Pons (tissue), 1 donor: ENCODE measurements at regions not wholly inside any gene's neighbourhood (a gene's known extent, or its start where the extent isn't known, plus 50 kb on each side); places are given as distances from the start of the nearest gene placed in this dataset.

Experiments used
- DNase-seq: peaks from one replicate; pipeline ENCODE4 v3.0.0-alpha.2; 2016; ENCODE audit warnings: low spot score

DNA sequence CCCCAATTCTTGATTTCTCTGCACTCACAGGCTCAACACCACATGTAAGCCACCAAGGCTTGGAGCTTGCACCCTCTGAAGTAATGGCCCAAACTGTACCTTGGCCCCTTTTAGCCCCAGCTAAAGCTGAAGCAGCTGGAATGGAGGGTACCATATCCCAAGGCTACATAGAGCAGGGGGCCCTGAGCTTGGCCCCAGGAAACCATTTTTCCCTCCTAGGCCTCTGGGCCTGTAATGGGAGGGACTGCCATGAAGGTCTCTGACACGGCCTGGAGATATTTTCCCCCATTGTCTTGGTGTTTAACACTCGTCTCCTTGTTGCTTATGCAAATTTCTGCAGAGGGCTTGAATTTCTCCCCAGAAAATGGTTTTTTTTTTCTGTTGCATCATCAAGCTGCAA is 69.7 kb downstream of the SKA1 start:
- DNase-seq, result no peak

DNA sequence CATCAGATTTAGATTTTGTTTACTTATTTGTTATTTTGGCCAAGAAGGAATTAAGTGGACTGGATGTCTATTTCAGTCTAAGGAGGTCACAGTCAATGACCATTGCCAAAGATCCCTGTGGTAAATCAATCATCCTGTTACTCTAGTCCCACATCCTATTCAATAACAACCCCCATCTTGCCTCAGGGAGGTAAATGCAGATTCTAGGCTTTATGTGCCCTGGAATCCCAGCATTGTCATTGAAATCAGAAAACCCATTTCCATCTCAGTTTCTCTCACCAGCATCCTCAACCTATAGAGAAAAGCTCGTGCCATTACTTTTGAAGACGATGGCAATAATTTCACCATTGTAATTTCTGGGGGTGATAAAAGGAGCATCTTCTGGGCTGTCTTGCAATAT is 71.8 kb downstream of the SKA1 start:
- no peak for DNase-seq

DNA sequence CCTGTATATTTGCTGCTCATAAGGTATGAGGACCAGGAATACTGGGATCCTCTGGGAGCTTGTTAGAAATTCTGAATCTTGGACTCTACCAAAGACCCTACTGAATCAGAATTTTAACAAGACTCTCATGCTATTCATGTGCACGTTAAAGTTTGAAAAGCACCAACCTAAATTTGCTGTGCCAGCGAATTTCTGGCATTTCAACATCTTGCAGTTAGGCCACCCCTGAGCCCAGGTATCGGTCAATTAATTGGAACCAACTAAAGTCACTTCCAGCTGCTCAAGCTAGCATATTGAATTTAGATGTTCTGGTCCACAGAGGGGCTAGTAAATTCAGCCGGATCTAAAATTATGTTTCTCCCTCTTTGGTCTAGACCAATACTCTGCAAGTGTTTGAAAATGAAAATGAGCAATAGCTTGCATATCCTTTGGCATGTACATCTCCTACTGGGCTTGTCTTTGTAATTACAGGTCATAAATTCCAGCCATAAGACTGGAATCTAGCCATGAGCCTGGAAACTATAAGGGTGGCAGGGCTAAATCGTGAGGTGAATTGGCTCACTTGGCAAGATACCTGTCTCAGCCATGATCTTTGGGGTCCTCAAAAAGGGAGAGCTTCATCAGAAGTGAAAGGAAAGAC is 72.4 kb downstream of the SKA1 start:
- DNase-seq, result no peak

DNA sequence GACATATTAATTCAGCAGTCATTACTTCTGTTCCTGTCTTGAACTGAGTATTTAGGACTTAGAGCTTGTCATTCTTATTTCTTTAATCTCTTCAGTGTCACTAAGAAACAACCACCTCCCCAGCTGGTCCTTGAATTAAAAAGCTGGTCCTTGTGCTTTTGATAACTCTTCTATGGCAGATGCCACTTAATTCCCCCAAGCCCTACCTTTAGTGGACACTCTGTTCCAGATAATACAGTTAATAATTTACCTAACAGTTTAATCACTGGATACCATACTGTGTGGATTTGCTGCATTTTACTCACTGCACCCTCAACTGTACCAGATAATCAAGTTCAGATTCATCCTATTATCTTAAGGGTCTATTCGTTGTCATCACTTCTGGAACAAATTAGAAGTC is 73.1 kb downstream of the SKA1 start:
- no peak for DNase-seq

DNA sequence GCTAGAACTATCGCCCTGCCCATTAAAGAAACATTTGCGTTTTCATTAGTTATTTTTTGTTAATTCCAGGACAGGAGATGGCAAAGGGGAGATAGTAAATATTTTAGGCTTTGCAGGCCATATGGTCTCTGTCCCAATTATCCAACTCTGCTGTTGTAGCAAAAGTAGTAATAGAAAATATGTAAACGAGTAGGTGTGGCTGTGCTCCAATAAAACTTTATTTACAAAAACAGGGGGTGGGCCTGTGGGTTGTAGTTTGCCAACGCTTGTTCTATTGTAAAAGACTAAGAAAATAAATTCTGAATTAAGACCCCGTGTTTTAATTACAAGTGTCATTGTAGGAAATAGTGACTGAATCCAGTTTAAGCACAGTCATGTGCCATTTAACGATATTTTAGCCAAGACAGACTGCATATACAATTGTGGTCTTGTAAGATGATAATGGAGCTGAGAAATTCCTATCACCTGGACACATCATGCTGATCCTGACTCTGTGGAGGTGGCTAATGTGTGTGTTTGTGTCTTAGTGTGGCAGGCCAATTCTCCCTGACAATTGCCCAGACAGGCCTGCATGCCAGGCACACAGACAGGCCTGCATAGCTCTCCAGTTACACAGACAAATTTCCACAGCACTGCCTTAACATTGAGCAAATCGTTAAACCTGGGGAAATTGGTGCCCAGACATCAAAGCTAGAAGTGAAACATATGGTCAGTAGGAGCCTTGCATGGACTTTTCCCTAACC is 76.4 kb downstream of the SKA1 start:
- no peak for DNase-seq

DNA sequence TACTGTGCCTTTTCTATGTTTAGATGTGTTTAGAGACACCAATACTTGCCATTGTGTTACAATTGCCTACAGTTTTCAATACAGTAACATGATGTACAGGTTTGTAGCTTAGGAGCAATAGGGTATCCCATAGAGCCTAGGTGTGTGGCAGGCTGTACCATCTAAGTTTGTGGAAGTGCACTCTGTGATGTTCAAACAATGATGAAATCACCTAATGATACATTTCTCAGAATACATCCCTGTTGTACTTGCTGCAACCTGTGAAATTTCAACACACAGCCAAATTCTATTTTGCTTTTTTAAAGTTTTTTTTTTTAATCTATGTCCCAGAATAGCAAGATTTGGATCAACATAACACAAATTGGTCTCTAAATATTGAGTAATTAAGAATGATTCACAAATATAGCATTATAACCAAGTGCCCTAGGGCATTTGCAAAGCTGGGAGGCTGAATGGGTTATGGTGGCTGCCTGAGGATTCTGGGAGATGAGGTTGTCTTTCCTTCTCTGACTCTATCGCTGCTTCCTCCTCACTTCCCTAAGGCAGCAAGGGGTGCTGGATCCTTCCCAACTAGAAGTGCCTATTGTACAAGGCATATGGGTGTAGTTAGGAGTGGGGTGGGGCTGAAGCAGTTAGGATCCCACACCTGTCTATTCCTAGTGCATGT is 78.3 kb downstream of the SKA1 start:
- DNase-seq, result no peak

DNA sequence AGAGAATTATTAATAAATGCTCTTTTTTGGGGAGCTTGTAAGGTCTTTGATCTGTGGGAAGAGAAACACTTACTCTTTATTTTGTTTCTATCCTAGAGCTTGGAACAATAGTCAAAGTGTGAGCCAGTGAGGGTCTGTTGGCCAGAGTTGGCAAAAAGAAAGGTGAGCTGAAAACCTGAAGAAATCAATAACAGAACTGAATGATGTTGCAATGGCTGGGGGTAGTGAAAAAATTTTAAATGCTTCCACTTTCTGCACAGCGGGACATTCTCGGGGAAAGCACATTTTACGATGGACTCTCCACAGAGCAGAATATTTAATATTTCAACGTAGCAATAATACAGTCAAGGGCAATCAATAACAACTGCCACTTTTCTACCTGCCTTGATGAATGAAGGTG is 78.9 kb downstream of the SKA1 start:
- no peak for DNase-seq

DNA sequence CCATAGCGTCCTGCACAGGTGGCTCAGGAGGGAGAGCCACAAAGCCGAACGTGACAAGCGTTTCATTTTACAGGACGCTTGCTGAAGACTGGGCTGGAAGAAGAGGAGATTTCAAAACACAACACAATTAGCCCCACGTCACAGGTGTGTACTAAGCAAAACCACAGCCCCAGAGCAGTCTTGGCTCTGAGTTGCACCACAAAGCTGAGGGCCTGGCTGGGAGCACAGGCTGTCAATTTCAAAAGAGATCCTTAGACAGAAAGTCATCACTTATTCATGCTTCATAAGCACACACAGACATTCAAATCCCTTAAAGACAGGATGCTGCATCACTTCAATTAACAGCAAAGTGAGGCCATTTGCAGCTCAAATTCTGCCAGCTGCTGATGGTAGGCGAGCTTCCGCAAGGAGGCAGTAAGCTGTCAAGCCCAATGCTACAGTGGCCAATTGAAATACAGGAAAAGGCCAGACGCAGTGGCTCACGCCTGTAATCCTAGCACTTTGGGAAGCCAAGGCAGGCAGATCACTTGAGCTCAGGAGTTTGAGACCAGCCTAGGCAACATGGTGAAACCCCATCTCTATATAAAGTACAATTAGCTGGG is 79.6 kb downstream of the SKA1 start:
- DNase-seq, result no peak

DNA sequence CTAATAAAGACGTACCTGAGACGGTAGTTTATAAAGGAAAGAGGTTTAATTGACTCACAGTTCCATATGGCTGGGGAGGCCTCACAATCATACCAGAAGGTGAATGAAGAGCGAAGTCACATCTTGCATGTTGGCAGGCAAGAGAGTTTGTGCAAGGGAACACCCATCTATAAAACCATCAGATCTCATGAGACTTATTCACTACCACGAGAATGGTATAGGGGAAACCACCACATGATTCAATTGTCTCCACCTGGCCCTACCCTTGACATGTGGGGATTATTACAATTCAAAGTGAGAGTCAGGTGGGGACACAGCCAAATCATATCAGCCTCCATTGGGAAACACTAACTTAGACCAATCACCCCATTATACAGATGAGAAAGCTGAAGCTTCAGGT is 81.4 kb downstream of the SKA1 start:
- no peak for DNase-seq

DNA sequence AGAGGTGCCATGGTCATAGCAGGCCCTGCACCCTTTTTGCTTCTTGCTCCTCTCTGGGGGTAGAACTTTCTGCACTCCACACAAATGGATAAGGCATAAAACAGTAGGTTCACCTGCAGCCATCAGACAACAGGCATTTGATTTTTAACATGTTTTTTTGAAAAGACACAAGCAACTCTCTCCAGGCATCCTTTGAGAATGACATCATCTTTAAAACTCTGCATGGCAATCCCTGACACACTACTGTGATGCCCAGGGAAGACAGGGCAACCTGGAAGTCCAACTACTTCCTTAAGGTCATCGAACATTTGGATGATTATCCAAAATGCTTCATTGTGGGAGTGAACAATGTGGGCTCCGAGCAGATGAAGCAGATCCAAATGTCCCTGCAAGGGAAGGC is 82.8 kb downstream of the SKA1 start:
- no peak for DNase-seq

DNA sequence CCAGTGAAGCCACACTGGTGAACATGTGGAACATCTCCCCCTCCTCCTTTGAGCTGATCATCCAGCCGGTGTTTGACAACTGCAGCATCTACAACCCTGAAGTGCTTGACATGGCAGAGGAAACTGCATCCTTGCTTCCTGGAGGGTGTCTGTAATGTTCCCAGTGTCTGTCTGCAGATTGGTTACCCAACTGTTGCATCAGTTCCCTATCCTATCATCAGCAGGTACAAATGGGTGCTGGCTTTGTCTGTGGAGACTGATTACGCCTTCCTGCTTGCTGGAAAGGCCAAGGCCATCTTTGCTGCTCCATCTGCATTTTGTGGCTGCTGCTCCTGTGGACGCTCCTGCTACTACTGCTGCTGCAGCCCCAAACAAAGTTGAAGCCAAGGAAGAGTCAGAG is 83.5 kb downstream of the SKA1 start:
- no peak for DNase-seq

DNA sequence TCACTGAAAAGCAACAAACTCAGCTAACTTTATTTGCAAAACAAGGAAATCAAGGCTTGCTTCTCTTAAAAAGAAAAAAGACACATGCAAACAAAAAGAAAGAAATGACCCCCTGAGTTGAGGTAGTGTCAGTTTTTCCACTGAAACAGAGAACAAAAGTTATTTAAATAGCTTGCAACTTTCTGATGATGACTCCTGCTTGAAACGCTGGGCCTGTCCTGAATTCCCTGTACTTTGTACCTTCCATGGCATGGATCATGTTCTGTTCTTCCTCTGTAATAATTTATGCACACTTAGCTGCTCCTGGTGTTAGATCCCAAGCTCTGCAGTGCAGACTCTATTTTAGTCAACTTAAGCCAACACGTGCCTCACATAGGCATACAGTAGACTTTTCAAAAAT is 84.0 kb downstream of the SKA1 start:
- DNase-seq, result no peak

DNA sequence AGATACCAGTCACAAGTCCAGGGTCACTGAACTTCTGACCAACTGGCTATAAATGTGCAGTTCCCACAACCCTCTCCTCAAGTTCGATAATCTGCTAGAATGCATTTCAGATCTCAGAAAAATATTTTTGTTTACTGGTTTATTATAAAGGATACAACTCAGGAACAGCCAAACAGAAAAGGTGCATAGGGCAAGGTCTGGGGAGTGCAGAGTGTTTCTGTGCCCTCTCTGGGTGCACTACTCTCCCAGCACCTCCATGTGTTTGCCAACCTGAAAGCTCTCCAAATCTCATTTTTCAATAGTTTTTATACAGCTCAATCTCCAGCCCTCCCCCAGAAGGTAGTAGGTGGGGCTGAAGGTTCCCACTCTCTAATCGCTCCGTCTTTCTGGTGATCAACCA is 85.2 kb downstream of the SKA1 start:
- no peak for DNase-seq

DNA sequence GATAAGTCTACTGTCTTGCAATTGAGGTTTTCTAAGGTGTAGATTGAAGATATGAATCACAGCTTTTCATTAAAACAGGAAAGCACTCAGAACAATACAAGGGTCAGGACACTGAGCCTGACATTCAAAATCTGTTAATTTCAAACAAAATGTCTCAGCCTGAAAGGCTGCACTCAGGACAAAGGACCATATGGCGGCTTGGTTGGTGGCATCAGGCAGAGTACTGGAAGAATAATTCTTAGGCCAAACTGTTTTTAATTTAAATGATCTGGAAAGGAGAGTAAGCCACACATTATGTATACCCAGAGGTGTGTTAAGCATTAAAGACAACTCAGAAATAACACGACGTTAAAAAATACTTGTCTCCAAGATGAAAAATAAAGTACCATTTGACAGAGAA is 85.9 kb downstream of the SKA1 start:
- no peak for DNase-seq

DNA sequence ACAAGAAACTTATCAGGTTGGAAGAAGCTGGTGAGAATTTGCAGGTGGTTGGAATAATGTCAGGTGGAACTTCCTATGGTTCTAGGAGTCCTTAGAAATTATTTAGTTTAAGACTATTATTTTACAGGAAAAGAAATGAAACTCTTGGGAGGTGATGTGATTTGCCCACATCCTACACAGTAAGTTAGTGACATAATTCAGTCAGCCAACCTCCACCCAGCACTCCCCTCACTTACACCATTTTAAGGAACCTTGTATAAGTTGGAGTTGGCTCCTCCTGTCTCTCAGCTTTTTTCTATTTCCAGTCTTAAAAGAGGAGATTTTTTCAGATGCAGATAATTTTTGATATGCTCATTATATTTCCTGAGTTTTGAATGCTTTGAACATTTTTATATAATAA is 86.4 kb downstream of the SKA1 start:
- DNase-seq, result no peak

DNA sequence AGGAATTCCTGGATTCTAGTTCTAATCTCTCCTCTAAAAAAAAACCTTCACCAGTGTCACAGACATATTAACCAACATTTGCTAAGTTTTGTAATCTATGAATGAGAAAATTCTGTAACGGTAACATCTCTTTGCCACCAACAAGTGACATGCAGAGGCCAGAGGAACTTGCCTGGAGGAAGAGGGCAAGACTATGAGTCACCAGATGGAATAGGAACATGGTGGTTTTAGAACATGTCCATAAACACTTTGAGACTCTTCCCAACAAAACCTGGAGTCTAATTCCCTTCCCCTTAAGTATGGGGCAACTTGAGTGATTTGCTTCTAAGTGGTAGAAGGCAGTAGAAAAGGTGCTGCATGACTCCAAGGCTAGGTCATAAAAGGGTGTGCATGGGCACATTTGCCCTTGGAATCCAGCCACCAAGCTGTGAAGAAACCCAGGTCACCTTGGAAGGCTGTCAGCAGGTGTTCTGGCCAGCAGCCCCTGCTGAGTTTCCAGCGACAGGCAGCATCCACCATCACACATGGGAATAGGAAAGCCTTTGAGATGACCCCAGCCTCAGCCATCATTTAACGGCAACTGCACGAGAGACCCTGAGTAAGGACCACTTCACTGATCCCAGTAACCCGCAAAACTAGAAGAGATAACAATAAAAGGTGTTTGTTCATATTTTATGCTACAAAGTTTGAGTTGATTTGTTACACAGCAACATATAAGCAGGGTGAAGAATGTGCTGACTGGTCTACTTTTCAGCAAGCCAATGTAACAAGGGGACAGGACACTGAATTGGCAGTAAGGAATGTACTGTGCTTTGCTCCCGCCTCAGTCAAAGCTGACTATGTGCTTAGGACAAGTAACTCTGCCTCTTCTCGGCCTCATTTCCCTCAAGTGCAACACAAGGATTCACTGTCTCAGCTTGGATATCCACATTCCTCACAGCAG is 90.6 kb downstream of the SKA1 start:
- DNase-seq, result no peak

DNA sequence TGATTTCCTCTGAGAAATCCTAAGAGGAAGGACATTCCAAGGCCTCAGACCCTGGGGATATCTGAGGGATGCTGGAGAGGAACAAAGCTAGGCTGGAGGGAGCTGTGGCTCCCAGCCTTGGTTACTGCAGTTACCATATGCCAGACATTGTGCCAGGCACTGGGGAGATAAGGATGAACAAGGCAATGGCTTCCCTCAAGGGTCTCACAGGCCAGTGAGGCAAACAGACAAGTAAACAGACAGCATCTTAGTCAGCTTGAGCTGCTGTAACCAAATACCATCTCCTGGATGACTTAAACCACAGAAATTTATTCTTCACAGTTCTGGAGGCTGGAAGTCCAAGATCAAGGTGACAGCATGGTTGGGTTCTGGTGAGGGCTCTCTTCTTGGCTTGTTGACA is 91.8 kb downstream of the SKA1 start:
- DNase-seq, result no peak

DNA sequence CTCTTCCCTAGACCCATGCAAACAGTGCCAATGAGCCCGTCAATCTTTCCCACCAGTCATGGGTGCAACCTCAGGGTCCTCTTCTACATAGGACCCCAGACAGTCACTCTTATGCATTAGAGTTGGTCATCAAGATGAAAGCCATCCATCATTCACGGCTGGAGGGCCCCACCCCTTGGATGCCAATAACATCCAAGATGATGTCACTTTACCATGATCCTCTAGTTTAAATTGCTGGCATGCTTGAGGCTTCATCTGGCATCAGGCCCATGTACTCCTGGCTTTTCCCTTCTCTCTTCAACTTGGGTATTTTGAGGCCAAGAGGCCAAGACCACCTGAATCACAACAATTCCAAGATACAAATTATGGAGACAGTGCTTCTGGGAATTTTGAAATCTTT is 91.1 kb upstream of the MAPK4 start:
- DNase-seq, result no peak

DNA sequence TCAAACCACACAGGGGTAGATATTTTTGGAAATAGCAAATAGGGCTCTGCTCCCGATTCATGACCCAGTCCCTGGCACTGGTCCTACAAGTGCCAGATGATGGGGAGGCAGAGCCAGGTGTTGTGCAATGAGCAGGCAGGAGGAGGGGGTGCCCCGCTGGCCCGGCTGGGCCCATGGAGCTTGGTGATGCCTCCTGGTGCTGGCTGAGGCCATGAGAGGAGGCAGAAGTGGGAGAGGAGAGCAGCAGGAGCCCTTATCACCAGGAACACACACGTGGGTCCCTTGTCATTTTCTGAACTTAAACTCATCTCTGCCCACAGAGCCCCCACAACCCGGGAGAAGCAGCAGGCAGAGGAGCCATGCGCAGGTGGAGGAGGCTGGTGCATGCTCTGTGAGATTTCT is 90.5 kb upstream of the MAPK4 start:
- no peak for DNase-seq

DNA sequence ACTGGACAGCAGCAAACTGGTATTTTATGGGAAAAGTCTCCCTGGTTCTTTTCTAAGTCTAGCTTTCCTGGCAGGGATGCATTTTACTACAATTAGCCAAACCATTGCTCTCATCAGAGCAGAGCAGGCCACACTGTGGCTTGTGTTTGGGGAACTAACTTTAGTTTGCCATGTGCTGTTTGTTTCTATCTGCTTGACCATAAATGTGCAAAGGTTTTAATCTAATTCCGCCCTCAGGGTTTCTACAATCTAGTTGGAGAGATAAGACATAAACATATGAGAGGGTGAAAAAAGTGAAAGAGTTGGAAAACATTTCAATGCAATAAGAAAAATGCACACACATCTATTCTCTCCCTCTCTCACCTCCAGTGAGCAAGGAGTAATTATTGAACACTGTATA is 86.9 kb upstream of the MAPK4 start:
- DNase-seq, result no peak

DNA sequence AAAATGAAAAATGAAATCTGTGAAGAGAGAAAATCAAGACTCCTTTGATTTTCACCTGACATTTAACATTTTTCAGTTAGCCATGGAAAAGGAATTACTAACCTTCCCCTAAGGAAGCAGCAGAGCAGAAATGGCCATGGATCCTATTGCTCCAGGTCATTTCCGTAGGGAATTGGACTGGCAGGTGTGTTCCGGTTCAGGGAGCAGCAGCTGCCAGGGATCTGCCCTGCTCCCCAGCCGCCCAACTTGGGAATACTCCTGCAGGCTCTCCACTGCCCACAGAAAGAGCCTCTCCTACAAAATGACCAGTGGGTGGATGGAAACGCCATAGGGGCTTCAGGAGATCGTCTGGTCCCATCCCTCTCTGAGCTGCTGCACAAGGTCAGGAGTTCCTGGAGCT is 86.0 kb upstream of the MAPK4 start:
- no peak for DNase-seq

DNA sequence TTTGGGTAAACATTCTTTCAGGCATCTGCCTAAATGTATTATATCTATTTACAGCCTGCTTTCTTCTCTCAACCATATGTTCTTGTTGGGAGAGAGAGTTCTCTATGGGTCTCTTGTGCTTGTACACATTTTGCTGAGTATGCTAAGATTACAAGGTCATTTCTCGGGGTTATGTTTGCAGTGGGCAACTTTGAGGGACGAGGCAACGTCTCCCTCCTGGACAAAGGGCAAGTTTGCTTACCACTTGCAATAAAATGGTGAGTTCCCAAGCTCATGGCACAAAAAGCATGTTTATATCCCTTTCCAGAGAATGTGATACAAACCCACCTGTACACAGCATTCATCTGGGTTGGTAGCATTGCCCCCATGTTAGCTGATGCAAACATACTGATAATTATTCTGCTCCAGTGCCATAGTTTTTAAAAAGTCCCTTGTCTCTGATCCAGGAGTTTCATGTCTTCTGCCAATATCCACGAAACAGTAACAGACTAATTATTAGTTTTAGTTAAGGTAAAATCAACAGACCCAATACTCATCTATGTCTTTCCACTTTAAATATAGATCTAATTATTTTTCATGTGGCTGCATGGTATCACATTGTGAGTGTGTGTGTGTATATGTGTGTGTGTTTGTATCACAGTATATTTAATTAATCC is 84.2 kb upstream of the MAPK4 start:
- DNase-seq, result no peak
